Kidney (tissue), 13 donors: ENCODE measurements at regions not wholly inside any gene's neighbourhood (a gene's known extent, or its start where the extent isn't known, plus 50 kb on each side); places are given as distances from the start of the nearest gene placed in this dataset.

Experiments used
- DNase-seq, 5 donors: peaks; one replicate each; pipeline ENCODE4 v3.0.0-alpha.2; 2013 to 2020
- FAIRE-seq: peaks from 2 replicates; lab custom pipeline; 2012; peaks lifted over from hg19 to GRCh38; lab: Jason Lieb, UNC
- H3K27ac ChIP-seq, 2 donors: one replicate each; pipeline ENCODE4 v1.7.0; 2013; ENCODE audit warnings: low read depth in 2 of 2, low read length in 2 of 2, inconsistent platforms in 1 of 2
- H3K27me3 ChIP-seq: one replicate; pipeline ENCODE4 v1.7.1; 2013; ENCODE audit warnings: low read length, inconsistent platforms; ENCODE audit not compliant: control insufficient read depth, insufficient read depth
- H3K36me3 ChIP-seq, 3 donors: one replicate each; pipeline versions ENCODE4 v1.7.0 to v1.7.1; 2013; ENCODE audit warnings: low read length in 3 of 3, control low read depth in 1 of 3, inconsistent platforms in 1 of 3; ENCODE audit not compliant: insufficient read depth in 3 of 3, control insufficient read depth in 2 of 3
- H3K4me1 ChIP-seq, 3 donors: one replicate each; pipeline versions ENCODE4 v1.7.0 to v1.7.1; 2013; ENCODE audit warnings: low read length in 3 of 3, inconsistent platforms in 1 of 3, low read depth in 1 of 3; ENCODE audit not compliant: control insufficient read depth in 2 of 3, insufficient read depth in 2 of 3
- H3K4me3 ChIP-seq, 3 donors: one replicate each; pipeline versions ENCODE4 v1.7.0 to v1.8.1; 2013; ENCODE audit warnings: low read length in 3 of 3, control low read depth in 1 of 3, inconsistent platforms in 1 of 3
- H3K9ac ChIP-seq, 3 donors: one replicate each; pipeline versions ENCODE4 v1.7.0 to v1.7.1; 2013; ENCODE audit warnings: low read length in 3 of 3, control low read depth in 1 of 3, inconsistent platforms in 1 of 3
- H3K9me3 ChIP-seq, 3 donors: one replicate each; pipeline versions ENCODE4 v1.7.0 to v1.7.1; 2013; ENCODE audit warnings: low read length in 3 of 3, control low read depth in 1 of 3, inconsistent platforms in 1 of 3; ENCODE audit not compliant: control insufficient read depth in 2 of 3, insufficient read depth in 1 of 3
- CTCF ChIP-seq: IDR thresholded peaks from 3 replicates; pipeline ENCODE4 v1.5.1; 2012; ENCODE audit warnings: mild to moderate bottlenecking, moderate library complexity, borderline replicate concordance; ENCODE audit not compliant: insufficient read depth; ENCODE audit errors: extremely low read depth
- intact Hi-C: fragments of 100-400 bp; cut with DNase I; formaldehyde crosslinking; loops from one replicate; pipeline ENCODE4 v1.11.1; 2022
- donor health status: control.
- donor health status: control.
- donor health status: control.
- donor health status: control.
- donor health status: control.
- donor health status: DM: yes; HTN: yes; CAD: no.
- donor health status: Normal renal cell carcinoma (clear cell type).

- Histone ChIP-seq H3K4me3 (no peak overlapping the region), H3K36me3 (no peaks in the 10 kb centered on the region), H3K9me3 (no peaks in the 10 kb centered on the region), H3K27me3 (no peaks in the 10 kb centered on the region), H3K27ac (peak overlapping the region in 1 of 2 donors; percentile 50), H3K9ac (no peak overlapping the region), H3K4me1 (peaks cover 5 to 45% (median 43%) of the 10 kb centered on the region in 3 donors)
- TF ChIP-seq CTCF, result no peak
- FAIRE-seq (no peak), DNase-seq (no peak)
- intact Hi-C loops, result no loop called here
Observed at GRCh38 chr9:129462360-129462759, 158.5 kb downstream of the C9orf50 start.

- H3K9ac ChIP-seq, result peak overlapping the region in 2 of 3 donors; percentile 44 to 92
- no peaks in the 10 kb centered on the region for H3K27me3 ChIP-seq
- peaks cover 5 to 39% (median 37%) of the 10 kb centered on the region in 3 donors for H3K4me1 ChIP-seq
- H3K36me3 ChIP-seq, result no peaks in the 10 kb centered on the region
- FAIRE-seq (no peak), DNase-seq (peak; percentile 99 to 100 (median 99))
- peak overlapping the region; percentile 95 to 99 for H3K27ac ChIP-seq
- no peaks in the 10 kb centered on the region for H3K9me3 ChIP-seq
- no peak for TF ChIP-seq CTCF
- intact Hi-C loops, result no loop called here
- H3K4me3 ChIP-seq, result peak overlapping the region in 2 of 3 donors; percentile 28 to 63
Observed at GRCh38 chr9:129460323-129461261, 160.3 kb downstream of the C9orf50 start.

GRCh38 chr9:129459547-129460322 is 161.2 kb downstream of the C9orf50 start:
- Histone ChIP-seq H3K4me3 (no peak overlapping the region), H3K9me3 (no peaks in the 10 kb centered on the region), H3K27me3 (no peaks in the 10 kb centered on the region), H3K36me3 (no peaks in the 10 kb centered on the region), H3K9ac (peak overlapping the region in 1 of 3 donors; percentile 65), H3K4me1 (peaks cover 5 to 32% (median 31%) of the 10 kb centered on the region in 3 donors), H3K27ac (peak overlapping the region; percentile 90 to 94)
- intact Hi-C loops, result no loop called here
- DNase-seq (peak in 1 of 5 donors; percentile 59), FAIRE-seq (no peak)
- no peak for TF ChIP-seq CTCF
